GM21381 (cell line): ENCODE measurements at regions not wholly inside any gene's neighbourhood (a gene's known extent, or its start where the extent isn't known, plus 50 kb on each side); places are given as distances from the start of the nearest gene placed in this dataset.
"Not testable (repeated sequence)": the region's sequence is repeated elsewhere in the genome, so short reads cannot be mapped to it uniquely, and the experiment has no call there.

ENCODE experiments used
- ATAC-seq: cut with Tn5 transposase; IDR thresholded peaks from one replicate; pipeline ENCODE4 v1.9.1; 2021; ENCODE audit warnings: mild to moderate bottlenecking, moderate library complexity; ENCODE audit not compliant: unreplicated experiment

GRCh38 chrX:11836284-11836683 lies 78.2 kb downstream of the MSL3 start:
- no peak for ATAC-seq

- no peak for ATAC-seq
These were observed 79.4 kb downstream of the MSL3 start for GRCh38 chrX:11837437-11837836.

GRCh38 chrX:11864171-11864570 lies 106.1 kb downstream of the MSL3 start:
- ATAC-seq: no peak

- ATAC-seq: no peak
These were observed 109.7 kb downstream of the MSL3 start for GRCh38 chrX:11867610-11868345.

GRCh38 chrX:11870789-11871188 lies 112.8 kb downstream of the MSL3 start:
- ATAC-seq: no peak

GRCh38 chrX:11881485-11882170 lies 123.6 kb downstream of the MSL3 start:
- no peak for ATAC-seq

GRCh38 chrX:11886745-11887144 lies 128.7 kb downstream of the MSL3 start:
- ATAC-seq: no peak

- ATAC-seq: no peak
These were observed 129.1 kb downstream of the MSL3 start for GRCh38 chrX:11887175-11887574.

- ATAC-seq: no peak
These were observed 130.4 kb downstream of the MSL3 start for GRCh38 chrX:11888421-11888820.

GRCh38 chrX:11889791-11890190 lies 131.8 kb downstream of the MSL3 start:
- ATAC-seq: no peak

GRCh38 chrX:11890836-11891514 lies 132.9 kb downstream of the MSL3 start:
- ATAC-seq: no peak

- no peak for ATAC-seq
These were observed 136.1 kb downstream of the MSL3 start for GRCh38 chrX:11893933-11894710.

GRCh38 chrX:11899091-11899490 lies 141.1 kb downstream of the MSL3 start:
- ATAC-seq: no peak

- ATAC-seq: not testable (repeated sequence)
These were observed 147.9 kb downstream of the MSL3 start for GRCh38 chrX:11905933-11906332.

- peak; percentile 78 for ATAC-seq
These were observed 150.3 kb downstream of the MSL3 start for GRCh38 chrX:11908371-11908770.

GRCh38 chrX:11913001-11913400 lies 155.0 kb downstream of the MSL3 start:
- ATAC-seq: no peak

- no peak for ATAC-seq
These were observed 171.4 kb downstream of the MSL3 start for GRCh38 chrX:11929476-11929875.

GRCh38 chrX:11932423-11932822 lies 174.4 kb downstream of the MSL3 start:
- no peak for ATAC-seq

GRCh38 chrX:11934089-11934488 lies 176.1 kb downstream of the MSL3 start:
- no peak for ATAC-seq

GRCh38 chrX:11941571-11941970 lies 183.5 kb downstream of the MSL3 start:
- ATAC-seq: no peak

GRCh38 chrX:11944501-11944900 lies 186.5 kb downstream of the MSL3 start:
- ATAC-seq: no peak
